ENCODE measurements at regions not wholly inside any gene's neighbourhood (a gene's known extent, or its start where the extent isn't known, plus 50 kb on each side); places are given as distances from the start of the nearest gene placed in this dataset.

GRCh38 chr3:36147934-36148558, 232.3 kb upstream of the STAC start:
- H3K27me3 ChIP-seq: no peaks in the 10 kb centered on the region
- H3K4me1 ChIP-seq: no peaks in the 10 kb centered on the region
- DNase-seq: no peak
- no peak overlapping the region for H3K4me3 ChIP-seq (ENCODE audit: low read depth, low read length)
- TF ChIP-seq CTCF (IDR thresholded peaks at IDR 0.05; ENCODE audit: low read depth, low read length): no peak
- H3K9me3 ChIP-seq: no peaks in the 10 kb centered on the region
- no peaks in the 10 kb centered on the region for H3K36me3 ChIP-seq

GRCh38 chr3:36149447-36149865, 230.8 kb upstream of the STAC start:
- TF ChIP-seq CTCF (IDR thresholded peaks at IDR 0.05; ENCODE audit: low read depth, low read length): no peak
- DNase-seq: no peak
- H3K9me3 ChIP-seq: no peaks in the 10 kb centered on the region
- H3K4me1 ChIP-seq: no peaks in the 10 kb centered on the region
- H3K36me3 ChIP-seq: no peaks in the 10 kb centered on the region
- H3K4me3 ChIP-seq (ENCODE audit: low read depth, low read length): no peak overlapping the region
- no peaks in the 10 kb centered on the region for H3K27me3 ChIP-seq

DNA sequence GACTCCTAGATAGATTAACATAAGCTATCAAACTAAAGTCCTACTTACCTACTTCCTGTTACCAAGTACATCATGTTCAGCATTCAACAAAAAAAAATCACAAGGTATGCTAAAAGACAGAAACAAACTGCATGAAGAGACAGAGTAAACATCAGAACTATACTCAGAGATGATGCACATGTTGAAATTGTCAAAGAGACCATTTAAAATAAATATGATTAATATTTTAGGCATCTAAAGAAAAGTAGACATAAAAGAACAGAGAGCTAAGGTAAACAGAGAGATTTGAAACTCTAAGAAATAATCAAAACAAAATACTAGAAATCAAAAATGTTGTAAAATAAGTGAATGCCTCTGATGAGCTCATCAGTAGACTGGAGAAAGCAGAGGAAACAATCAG, 224.8 kb upstream of the STAC start:
- Histone ChIP-seq H3K27me3 (no peaks in the 10 kb centered on the region), H3K9me3 (no peaks in the 10 kb centered on the region), H3K4me1 (no peaks in the 10 kb centered on the region), H3K4me3 (ENCODE audit: low read depth, low read length) (no peak overlapping the region), H3K36me3 (no peaks in the 10 kb centered on the region)
- no peak for DNase-seq
- TF ChIP-seq CTCF (IDR thresholded peaks at IDR 0.05; ENCODE audit: low read depth, low read length): no peak

DNA sequence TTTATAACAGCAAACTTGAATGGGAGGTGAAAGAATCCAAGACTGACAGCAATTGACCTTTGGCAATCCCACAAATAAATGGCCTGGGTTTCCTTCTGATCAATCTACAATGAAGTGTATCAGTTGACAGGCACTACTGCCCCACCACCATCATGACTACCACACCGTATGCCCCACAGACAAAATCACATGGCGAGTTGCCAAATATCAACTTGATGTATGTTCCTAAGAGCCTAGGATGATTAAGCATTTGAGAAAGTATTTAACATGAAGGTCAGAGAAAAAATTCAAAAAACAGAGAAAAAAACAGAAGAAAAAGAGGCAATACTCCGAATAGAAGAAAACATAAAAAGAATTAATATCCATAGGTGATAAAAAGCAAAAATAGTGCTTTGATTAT, 215.9 kb upstream of the STAC start:
- Histone ChIP-seq H3K4me1 (no peaks in the 10 kb centered on the region), H3K9me3 (no peaks in the 10 kb centered on the region), H3K4me3 (ENCODE audit: low read depth, low read length) (no peak overlapping the region), H3K36me3 (no peaks in the 10 kb centered on the region), H3K27me3 (no peaks in the 10 kb centered on the region)
- no peak for TF ChIP-seq CTCF (IDR thresholded peaks at IDR 0.05; ENCODE audit: low read depth, low read length)
- DNase-seq: no peak

- Histone ChIP-seq H3K4me1 (no peaks in the 10 kb centered on the region), H3K36me3 (no peaks in the 10 kb centered on the region), H3K9me3 (no peaks in the 10 kb centered on the region), H3K4me3 (ENCODE audit: low read depth, low read length) (no peak overlapping the region), H3K27me3 (no peaks in the 10 kb centered on the region)
- no peak for TF ChIP-seq CTCF (IDR thresholded peaks at IDR 0.05; ENCODE audit: low read depth, low read length)
- DNase-seq: no peak
Observed at GRCh38 chr3:36165509-36166290, 214.6 kb upstream of the STAC start.

DNA sequence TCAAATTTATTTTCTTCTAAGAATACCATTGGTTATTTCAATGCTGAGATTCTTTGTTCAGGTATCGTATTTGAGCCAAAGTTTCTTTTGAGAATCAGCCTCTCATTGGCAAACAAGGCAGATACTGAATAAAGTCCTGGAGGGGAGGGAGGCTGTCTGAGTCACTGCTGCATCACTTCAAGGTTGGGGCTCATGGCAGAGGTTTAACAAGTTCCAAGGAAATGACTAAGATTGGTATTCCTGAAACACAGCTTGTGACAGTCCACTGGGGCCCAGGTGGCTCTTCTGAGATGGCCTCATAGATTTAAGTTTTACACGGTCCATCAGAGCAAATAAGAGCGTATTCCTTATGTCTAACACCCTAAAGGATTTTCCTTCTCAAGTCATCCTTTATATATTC, 213.8 kb upstream of the STAC start:
- no peak for TF ChIP-seq CTCF (IDR thresholded peaks at IDR 0.05; ENCODE audit: low read depth, low read length)
- DNase-seq: no peak
- H3K9me3 ChIP-seq: no peaks in the 10 kb centered on the region
- no peaks in the 10 kb centered on the region for H3K4me1 ChIP-seq
- no peaks in the 10 kb centered on the region for H3K27me3 ChIP-seq
- H3K4me3 ChIP-seq (ENCODE audit: low read depth, low read length): no peak overlapping the region
- H3K36me3 ChIP-seq: no peaks in the 10 kb centered on the region
